COLO829 (cell line): ENCODE measurements at regions not wholly inside any gene's neighbourhood (a gene's known extent, or its start where the extent isn't known, plus 50 kb on each side); places are given as distances from the start of the nearest gene placed in this dataset.

Experiments used
- DNase-seq: peaks from one replicate; pipeline ENCODE4 v3.0.0; 2012; ENCODE audit warnings: low spot score

DNA sequence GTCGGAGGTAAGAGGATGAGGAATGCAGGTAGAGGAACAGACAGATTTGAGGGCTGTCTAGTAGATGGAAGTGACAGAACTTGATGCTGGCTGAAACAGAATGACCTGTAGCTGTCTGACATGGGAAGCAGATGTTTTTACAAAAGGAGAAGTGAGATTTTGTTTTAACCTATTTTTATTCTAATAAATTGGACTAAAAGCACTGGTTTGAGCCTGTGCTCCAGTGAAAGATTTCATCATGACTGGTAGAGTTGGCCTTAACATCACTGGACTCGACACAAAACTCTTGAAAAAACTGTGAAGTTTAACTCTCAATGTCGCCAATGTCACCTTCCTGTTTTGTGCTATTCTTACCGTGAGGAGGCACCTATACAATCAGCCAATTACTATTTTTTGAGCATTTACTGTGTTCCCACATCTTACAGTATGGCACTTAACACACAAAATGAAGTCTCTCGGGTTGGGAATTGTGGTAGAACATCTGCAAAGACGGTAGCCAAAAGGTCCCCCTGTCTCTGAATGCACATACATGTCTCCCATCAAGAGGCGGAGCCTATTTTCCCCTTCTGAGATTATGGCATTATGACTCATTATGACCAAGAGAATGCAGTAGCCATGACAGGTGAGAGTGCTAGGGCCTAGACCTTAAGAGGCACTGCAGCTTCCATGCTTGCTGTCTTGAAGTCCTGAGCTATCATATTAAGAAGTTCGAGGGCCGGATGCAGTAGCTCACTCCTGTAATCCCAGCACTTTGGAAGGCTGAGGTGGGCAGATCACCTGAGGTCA, 93.2 kb downstream of the FOXF2 start:
- DNase-seq, result no peak

DNA sequence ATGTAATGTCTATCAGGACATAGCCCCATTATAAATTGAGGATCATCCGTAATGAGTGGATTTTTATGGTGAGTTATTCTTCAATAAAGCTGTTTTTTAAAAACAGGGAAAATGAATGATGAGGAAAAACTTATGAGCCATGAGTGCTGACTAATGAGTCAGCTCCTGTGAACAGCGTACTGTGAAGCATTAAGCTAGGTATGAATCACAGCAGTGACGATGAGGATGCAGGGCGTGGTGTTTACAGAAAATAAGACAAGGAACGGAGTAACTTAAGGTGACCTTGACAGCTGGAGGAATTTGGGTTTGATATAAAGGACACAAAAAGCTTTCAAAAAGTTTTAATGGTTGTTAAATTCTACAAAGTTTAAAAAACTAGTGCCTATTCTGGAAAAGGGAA, 96.3 kb downstream of the FOXF2 start:
- peak; percentile 86 for DNase-seq

- DNase-seq, result no peak
These were observed 97.0 kb downstream of the FOXF2 start for GRCh38 chr6:1486387-1486786.

GRCh38 chr6:1487239-1487638, 97.9 kb downstream of the FOXF2 start:
- no peak for DNase-seq

DNA sequence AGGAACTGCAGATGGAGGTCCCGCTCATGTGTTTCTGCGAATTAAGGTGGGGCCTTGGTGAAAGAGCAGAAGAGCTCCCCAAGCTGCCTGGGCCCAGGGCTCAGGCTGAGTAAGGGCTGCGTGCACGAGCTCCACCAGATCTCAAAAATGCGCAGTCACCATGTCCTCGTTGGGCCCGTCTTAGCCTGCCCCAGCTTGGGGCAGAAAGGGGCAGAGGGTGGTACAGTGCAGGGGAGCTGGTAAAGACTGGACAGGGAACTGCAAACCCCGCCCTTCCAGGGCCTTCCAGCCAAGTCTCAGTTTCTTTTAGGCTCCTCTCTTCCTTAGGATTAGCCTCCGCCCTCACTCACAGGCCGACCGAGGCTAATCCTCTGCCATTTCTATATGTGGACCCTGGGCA, 101.6 kb downstream of the FOXF2 start:
- no peak for DNase-seq

DNA sequence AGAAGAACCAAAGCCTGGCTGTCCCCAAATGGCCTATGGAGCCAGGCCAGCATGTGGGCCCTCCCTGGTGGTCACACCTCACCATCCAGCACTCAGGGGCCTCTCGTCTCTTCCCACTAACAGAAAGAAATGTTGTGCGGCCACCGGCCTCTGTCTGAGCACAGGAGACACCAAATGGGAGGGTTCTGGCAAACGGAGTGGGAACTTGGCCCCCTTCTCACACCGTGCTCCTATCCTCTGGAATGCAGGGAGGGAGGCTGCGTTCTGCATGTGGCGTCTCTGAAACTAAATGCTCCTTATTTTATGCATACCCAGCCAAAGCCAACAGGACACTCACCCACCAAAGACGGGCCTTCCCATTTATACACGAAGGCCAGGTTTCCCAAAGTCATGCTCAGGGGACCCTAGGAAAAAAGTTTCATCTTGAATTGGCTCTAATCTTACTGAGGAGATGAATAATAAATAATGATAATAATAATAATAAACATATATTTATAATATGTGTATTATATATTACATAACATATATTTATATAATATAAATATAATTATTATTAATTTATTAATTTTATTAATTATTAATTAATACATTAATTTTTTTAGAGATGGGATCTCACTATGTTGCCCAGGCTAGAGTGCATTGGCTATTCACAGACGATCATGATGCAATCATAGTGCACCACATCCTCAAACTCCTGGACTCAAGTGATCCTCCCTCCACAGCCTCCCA, 102.4 kb downstream of the FOXF2 start:
- DNase-seq, result no peak

DNA sequence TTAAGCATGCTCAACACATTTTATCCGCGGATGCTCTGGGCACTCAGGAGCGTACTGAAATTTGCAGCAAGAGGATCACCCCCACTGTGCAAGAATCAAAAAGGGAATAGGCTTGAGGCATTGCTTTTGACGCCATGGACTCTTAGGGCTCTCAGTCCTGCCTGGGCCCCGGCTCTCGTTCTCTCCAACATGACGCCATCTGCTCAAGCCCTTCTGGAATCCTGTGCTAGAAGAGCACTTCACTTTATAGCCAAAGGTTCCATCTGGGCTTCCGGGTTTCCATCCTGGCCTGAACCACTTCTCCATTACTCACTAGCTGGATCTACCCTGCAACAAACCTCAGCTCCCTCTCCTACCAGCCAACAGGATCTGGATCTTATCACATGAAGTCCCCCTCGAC, 105.3 kb downstream of the FOXF2 start:
- no peak for DNase-seq

DNA sequence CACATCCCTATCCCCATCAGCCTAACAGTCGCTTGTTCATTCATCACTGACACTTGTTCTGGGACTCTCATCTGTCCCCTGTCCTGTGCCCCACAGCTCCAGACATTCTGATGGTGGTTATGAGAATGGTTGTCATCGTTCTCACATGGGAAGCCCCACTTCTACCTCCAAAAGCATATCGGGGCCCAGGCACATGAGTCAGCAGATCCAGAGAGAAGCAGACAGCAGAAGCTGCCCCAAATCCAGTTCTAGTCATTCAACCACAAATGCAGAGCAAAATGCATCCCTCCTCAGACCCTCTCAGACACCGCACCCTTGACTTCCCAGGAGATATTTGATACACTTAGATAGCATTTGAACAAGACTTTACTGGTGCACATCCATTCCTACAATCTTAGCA, 106.0 kb downstream of the FOXF2 start:
- DNase-seq, result no peak

GRCh38 chr6:1496092-1496491, 106.7 kb downstream of the FOXF2 start:
- DNase-seq, result no peak

DNA sequence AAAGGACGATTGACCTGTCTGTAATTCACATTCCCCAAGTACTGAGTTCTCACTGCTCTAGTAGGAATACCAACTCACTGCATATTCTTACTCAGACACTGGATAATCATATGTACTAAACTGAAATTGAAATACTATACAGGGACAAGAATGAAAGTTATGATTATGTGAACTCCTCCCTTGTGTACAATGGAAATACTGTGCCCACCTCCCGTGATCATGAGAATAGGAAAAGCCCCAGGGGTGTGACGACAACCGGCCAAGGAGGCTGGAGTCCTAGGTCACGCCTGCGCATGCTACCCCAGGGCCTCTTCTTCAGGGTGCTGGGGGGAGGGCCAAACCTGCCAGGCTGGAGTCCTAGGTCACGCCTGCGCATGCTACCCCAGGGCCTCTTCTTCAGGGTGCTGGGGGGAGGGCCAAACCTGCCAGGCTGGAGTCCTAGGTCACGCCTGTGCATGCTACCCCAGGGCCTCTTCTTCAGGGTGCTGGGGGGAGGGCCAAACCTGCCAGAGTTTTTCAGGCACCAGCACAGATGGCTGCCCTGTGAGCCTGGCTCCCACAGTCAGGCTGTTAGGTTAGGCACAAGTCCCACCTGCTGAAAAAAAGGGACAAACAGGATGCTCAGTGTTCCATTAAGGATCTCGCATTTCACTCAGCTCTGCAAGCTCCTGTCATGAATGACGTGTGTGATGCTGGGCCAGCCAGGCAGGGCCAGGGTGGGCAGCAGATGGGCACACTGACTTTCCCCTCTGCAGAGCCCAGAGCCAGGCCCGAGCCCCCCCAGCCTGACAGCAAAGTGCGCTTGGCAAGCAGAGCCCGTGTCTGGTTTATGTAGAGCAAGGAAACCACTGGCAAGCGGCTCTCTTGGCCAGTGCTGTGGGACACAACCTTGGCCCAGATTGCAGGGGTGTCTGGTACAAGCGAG, 107.7 kb downstream of the FOXF2 start:
- no peak for DNase-seq

DNA sequence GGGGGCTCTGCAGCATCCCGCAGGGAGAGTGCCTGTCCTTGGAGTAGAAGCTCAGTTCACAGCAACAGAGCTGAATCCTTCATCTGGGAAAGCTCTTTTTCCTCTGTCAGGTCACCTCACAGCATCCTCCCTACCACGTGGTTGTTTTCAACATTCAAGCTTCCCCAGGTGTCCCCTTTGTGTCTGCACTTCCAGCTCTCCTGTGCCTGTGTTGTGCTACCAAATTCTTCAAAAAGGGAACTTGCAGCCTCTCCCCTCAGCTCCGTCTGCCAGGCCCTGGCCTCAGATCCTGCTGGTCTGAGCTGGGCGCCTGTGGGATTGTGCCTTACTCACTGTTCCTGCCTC, 108.4 kb downstream of the FOXF2 start:
- DNase-seq, result no peak

DNA sequence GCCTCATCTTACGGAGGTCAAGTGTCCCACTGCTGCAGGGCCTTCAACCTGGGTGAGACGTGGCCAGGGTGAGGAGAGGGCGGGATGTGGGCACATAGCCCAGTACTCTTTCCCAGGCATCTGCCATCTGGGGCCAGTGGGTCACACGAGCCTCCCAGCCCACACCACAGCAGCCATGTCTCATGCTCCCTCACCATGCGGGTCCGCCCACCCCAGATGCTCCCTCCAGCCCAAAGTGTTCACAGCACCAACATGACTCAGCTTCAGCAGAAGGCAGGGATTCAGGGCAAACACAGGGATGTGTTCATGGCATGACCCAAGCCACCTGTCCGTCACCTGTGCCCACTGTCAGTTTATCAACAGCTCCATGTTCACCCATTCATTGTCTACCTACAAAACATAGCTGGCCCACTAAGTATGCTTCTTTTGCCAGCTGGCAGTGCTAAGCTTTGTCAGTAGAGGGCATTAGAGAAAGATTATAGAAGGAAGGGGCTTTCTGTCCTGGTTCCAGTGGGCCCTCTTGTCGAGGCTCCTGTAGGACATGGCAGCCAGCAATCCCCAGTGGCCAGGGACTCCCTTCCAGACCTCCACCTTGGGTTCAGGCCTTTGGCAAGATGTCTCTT, 109.2 kb downstream of the FOXF2 start:
- DNase-seq, result no peak

DNA sequence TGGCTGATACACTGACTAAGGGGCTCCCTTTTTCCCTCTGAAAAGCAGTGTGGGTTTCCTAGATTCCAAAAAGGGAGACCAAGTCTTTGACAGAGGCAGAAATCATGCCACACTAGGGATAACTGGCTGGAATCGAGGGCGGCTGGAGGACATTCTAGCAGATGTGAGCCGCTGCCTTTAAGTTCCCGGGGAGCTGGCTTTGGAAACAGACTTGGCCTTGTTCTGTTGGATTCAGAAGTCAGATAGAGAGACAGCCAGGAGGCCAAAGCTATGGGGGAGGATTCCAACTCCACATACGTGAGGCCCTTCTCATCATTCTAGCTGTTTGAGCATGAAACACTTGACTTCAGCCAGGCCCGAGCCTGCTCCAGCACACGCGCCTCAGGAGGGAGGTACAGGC, 109.9 kb upstream of the FOXC1 start:
- no peak for DNase-seq

GRCh38 chr6:1500913-1501312, 108.8 kb upstream of the FOXC1 start:
- DNase-seq, result no peak

GRCh38 chr6:1502041-1502440, 107.7 kb upstream of the FOXC1 start:
- no peak for DNase-seq

DNA sequence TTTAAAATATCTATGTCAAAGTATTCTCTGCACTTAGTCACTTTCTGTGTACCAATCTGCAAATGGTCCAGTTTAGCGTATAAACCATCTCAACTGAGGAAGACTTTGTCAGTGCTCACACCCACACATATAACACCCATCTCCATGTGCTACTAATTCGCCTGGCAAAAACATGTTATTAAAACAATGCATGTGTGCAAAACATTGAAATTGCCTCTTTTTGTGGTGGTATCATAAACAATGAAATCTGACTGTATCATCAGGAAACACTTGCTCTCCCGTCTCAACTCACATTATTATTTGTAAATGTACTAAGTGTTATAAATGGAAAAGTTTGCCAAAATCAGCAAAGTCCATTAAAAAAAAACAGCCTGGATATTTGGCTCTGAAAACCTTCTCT, 105.9 kb upstream of the FOXC1 start:
- no peak for DNase-seq

- DNase-seq, result no peak
These were observed 105.2 kb upstream of the FOXC1 start for GRCh38 chr6:1504465-1504864.

DNA sequence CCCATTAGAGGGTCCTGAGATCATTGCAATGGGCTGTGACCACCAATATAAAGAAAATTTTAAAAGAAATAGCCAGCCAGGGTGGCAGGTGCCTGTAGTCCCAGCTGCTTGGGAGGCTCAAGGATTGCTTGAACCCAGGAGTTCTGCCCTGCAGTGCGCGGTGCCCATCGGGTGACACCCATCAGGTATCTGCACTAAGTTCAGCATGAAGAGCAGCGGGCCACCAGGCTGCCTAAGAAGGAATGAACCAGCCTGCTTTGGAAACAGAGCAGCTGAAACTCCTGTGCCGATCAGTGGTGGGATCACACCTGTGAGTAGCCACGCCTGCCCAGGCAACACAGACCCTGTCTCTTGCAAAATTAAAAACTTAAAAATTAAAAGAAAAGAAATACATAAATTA, 102.5 kb upstream of the FOXC1 start:
- no peak for DNase-seq

- DNase-seq, result no peak
These were observed 100.5 kb upstream of the FOXC1 start for GRCh38 chr6:1509241-1509640.

DNA sequence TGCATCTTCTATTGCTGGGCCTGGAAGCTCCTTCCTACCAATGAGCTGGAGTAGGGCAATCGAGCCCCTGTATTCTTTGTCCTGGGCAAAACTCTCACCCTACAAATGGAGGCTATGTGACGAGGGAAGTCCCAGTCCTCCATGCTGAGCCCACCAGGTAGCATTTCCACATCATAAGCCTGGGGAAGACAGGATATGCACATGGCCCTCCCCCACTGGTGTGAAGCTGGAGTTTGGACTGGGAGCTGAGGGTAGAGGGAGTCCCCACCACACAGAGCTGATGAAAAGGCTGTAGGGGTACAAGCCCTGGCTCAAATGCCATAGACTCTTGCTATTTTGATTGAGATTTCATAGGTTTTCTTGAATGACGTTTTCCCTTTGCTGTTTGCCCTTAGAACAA, 99.5 kb upstream of the FOXC1 start:
- no peak for DNase-seq

DNA sequence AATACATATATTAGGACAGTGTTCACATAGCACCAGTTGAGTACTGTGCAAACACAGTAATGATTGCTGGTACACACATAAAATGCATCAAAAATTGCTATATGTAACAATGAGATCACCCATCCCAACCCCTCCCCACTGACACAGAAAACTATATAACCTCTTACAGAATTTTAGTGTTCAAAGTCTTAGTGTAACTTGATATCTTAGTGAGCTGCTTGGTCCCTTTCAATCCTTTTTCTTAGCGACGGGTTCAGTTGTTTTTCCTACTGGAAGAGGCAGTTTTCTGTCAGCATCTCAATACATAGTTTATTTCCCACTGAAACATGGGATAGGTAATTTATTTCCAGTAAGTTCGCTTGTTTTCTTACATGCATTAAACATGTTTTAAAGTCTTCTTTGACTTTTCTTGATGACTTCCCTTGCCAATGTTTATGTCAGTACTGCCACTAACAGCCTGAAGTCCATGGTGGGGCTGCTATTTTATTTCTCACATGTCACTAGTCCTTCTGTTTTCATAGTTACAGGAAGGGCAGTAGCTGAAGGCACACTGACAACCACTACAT, 96.4 kb upstream of the FOXC1 start:
- DNase-seq, result no peak

DNA sequence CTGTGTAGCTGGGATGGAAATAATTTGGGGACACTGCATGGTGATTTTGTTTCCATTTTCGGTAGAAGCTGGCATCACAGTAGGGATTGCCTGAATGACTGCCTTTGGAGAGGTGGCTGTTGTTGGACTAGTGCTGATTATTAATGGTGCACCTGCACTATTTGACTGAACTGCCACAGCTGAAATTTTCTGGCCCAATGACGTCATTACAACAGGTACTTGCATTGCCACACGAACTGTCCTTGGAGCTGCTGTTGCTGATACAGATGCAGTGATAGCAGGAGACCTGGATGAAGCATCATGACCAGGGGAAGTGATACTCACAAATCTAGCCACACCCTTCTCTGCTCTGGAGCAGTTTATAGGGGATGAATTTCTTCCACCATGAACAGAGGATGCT, 95.6 kb upstream of the FOXC1 start:
- DNase-seq, result no peak
